ENCODE measurements at regions not wholly inside any gene's neighbourhood (a gene's known extent, or its start where the extent isn't known, plus 50 kb on each side); places are given as distances from the start of the nearest gene placed in this dataset.

- Histone ChIP-seq H3K4me3 (no peak overlapping the region), H3K9me3 (no peaks in the 10 kb centered on the region)
- intact Hi-C loops (cut with DNase I): no loop called here
These were observed 279.0 kb upstream of the TACR3 start for GRCh38 chr4:103998756-103999155.

GRCh38 chr4:103996637-103997036 is 276.9 kb upstream of the TACR3 start:
- TF ChIP-seq POLR2AphosphoS5 (IDR thresholded peaks at IDR 0.05; ENCODE audit: insufficient read depth in 1 of 2, low read depth in 1 of 2): peak in 1 of 2 donors; percentile 62
- no peak for TF ChIP-seq POLR2A (IDR thresholded peaks at IDR 0.05)
- DNase-seq (ENCODE audit: extremely low spot score in 2 of 2): no peak
- H3K4me1 ChIP-seq: peaks cover 8% of the 10 kb centered on the region
- no peaks in the 10 kb centered on the region for H3K27me3 ChIP-seq
- H3K9me3 ChIP-seq: no peaks in the 10 kb centered on the region
- no peak overlapping the region for H3K27ac ChIP-seq
- no peaks in the 10 kb centered on the region for H3K36me3 ChIP-seq
- intact Hi-C loops (cut with DNase I): no loop called here
- H3K4me3 ChIP-seq: no peak overlapping the region

More at GRCh38 chr4:103998756-103999155, 279.0 kb upstream of the TACR3 start:
- Histone ChIP-seq H3K27me3 (no peaks in the 10 kb centered on the region), H3K4me1 (peaks cover 8% of the 10 kb centered on the region), H3K27ac (no peak overlapping the region), H3K36me3 (no peaks in the 10 kb centered on the region)
- TF ChIP-seq POLR2AphosphoS5 (IDR thresholded peaks at IDR 0.05; ENCODE audit: insufficient read depth in 1 of 2, low read depth in 1 of 2) (no peak), POLR2A (IDR thresholded peaks at IDR 0.05) (no peak), CTCF (IDR thresholded peaks at IDR 0.05) (no peak)
- no peak for DNase-seq (ENCODE audit: extremely low spot score in 2 of 2)

- Histone ChIP-seq H3K27me3 (no peaks in the 10 kb centered on the region), H3K4me1 (peaks cover 8% of the 10 kb centered on the region), H3K27ac (no peak overlapping the region), H3K36me3 (no peaks in the 10 kb centered on the region), H3K4me3 (no peak overlapping the region), H3K9me3 (no peaks in the 10 kb centered on the region)
- DNase-seq (ENCODE audit: extremely low spot score in 2 of 2): no peak
- TF ChIP-seq POLR2A (IDR thresholded peaks at IDR 0.05): no peak
- no peak for TF ChIP-seq POLR2AphosphoS5 (IDR thresholded peaks at IDR 0.05; ENCODE audit: insufficient read depth in 1 of 2, low read depth in 1 of 2)
- TF ChIP-seq CTCF (IDR thresholded peaks at IDR 0.05): no peak
- intact Hi-C loops (cut with DNase I): no loop called here
These were observed 276.3 kb upstream of the TACR3 start for GRCh38 chr4:103996064-103996463.

- no peak for DNase-seq (ENCODE audit: extremely low spot score in 2 of 2)
- H3K27ac ChIP-seq: no peak overlapping the region
- H3K36me3 ChIP-seq: no peaks in the 10 kb centered on the region
- no peaks in the 10 kb centered on the region for H3K27me3 ChIP-seq
- intact Hi-C loops (cut with DNase I): no loop called here
- H3K9me3 ChIP-seq: no peaks in the 10 kb centered on the region
- TF ChIP-seq CTCF (IDR thresholded peaks at IDR 0.05) (no peak), POLR2A (IDR thresholded peaks at IDR 0.05) (no peak), POLR2AphosphoS5 (IDR thresholded peaks at IDR 0.05; ENCODE audit: insufficient read depth in 1 of 2, low read depth in 1 of 2) (no peak)
- no peak overlapping the region for H3K4me3 ChIP-seq
- peaks cover 8% of the 10 kb centered on the region for H3K4me1 ChIP-seq
These were observed 274.3 kb upstream of the TACR3 start for GRCh38 chr4:103994059-103994458.

- intact Hi-C loops (cut with DNase I): no loop called here
- H3K27ac ChIP-seq: no peak overlapping the region
- DNase-seq (ENCODE audit: extremely low spot score in 2 of 2): no peak
- no peak for TF ChIP-seq POLR2A (IDR thresholded peaks at IDR 0.05)
- TF ChIP-seq CTCF (IDR thresholded peaks at IDR 0.05): no peak
- no peak for TF ChIP-seq POLR2AphosphoS5 (IDR thresholded peaks at IDR 0.05; ENCODE audit: insufficient read depth in 1 of 2, low read depth in 1 of 2)
- H3K4me3 ChIP-seq: no peak overlapping the region
- H3K27me3 ChIP-seq: no peaks in the 10 kb centered on the region
- no peaks in the 10 kb centered on the region for H3K36me3 ChIP-seq
- H3K4me1 ChIP-seq: no peaks in the 10 kb centered on the region
- H3K9me3 ChIP-seq: no peaks in the 10 kb centered on the region
These were observed 262.7 kb upstream of the TACR3 start for GRCh38 chr4:103982454-103982853.
